ENCODE measurements at regions not wholly inside any gene's neighbourhood (a gene's known extent, or its start where the extent isn't known, plus 50 kb on each side); places are given as distances from the start of the nearest gene placed in this dataset.

GRCh38 chr1:201636510-201636971 is 97.6 kb downstream of the NAV1 start:
- no peak for DNase-seq
- Histone ChIP-seq H3K9me3 (no peaks in the 10 kb centered on the region), H3K27ac (no peak overlapping the region), H3K4me3 (no peak overlapping the region), H3K27me3 (no peaks in the 10 kb centered on the region), H3K4me1 (peaks cover 33% of the 10 kb centered on the region in 2 donors), H3K36me3 (no peaks in the 10 kb centered on the region)
- no peak for TF ChIP-seq POLR2A (IDR thresholded peaks at IDR 0.05)
- no peak for TF ChIP-seq CTCF (IDR thresholded peaks at IDR 0.05 in 4 of 5, conservative IDR thresholded peaks at IDR 0.05 in 1 of 5)
- in situ Hi-C loops (cut with MboI; ENCODE audit: low sequenced_read_pairs in 4 of 4) = no loop called here
- ATAC-seq = no peak
- intact Hi-C loops (cut with DNase I; ENCODE audit: low total_unique reads) = no loop called here

GRCh38 chr1:201637282-201638079 is 98.6 kb downstream of the NAV1 start:
- intact Hi-C loops (cut with DNase I; ENCODE audit: low total_unique reads) (no loop called here), in situ Hi-C loops (cut with MboI; ENCODE audit: low sequenced_read_pairs in 4 of 4) (no loop called here)
- Histone ChIP-seq H3K27ac (no peak overlapping the region), H3K27me3 (no peaks in the 10 kb centered on the region), H3K4me1 (peaks cover 32% of the 10 kb centered on the region in 2 donors), H3K36me3 (no peaks in the 10 kb centered on the region), H3K4me3 (no peak overlapping the region), H3K9me3 (no peaks in the 10 kb centered on the region)
- ATAC-seq (no peak), DNase-seq (no peak)
- TF ChIP-seq CTCF (IDR thresholded peaks at IDR 0.05 in 4 of 5, conservative IDR thresholded peaks at IDR 0.05 in 1 of 5) (no peak), POLR2A (IDR thresholded peaks at IDR 0.05) (no peak)

- ATAC-seq (no peak), DNase-seq (no peak)
- Histone ChIP-seq H3K27me3 (no peaks in the 10 kb centered on the region), H3K36me3 (no peaks in the 10 kb centered on the region), H3K4me3 (no peak overlapping the region), H3K4me1 (peaks cover 17 to 19% of the 10 kb centered on the region in 2 donors), H3K27ac (peak overlapping the region; percentile 26 to 61 (median 43)), H3K9me3 (no peaks in the 10 kb centered on the region)
- intact Hi-C loops (cut with DNase I; ENCODE audit: low total_unique reads) (no loop called here), in situ Hi-C loops (cut with MboI; ENCODE audit: low sequenced_read_pairs in 4 of 4) (no loop called here)
- TF ChIP-seq CTCF (IDR thresholded peaks at IDR 0.05 in 4 of 5, conservative IDR thresholded peaks at IDR 0.05 in 1 of 5) (no peak), POLR2A (IDR thresholded peaks at IDR 0.05) (no peak)
These were observed 100.5 kb downstream of the NAV1 start for GRCh38 chr1:201639391-201639790.

- Histone ChIP-seq H3K4me3 (no peak overlapping the region), H3K4me1 (peaks cover 16 to 17% of the 10 kb centered on the region in 2 donors), H3K36me3 (no peaks in the 10 kb centered on the region), H3K9me3 (no peaks in the 10 kb centered on the region), H3K27ac (peak overlapping the region; percentile 26 to 61 (median 43)), H3K27me3 (no peaks in the 10 kb centered on the region)
- intact Hi-C loops (cut with DNase I; ENCODE audit: low total_unique reads) = no loop called here
- in situ Hi-C loops (cut with MboI; ENCODE audit: low sequenced_read_pairs in 4 of 4) = no loop called here
- ATAC-seq = peak in 1 of 2 donors; percentile 36
- TF ChIP-seq CTCF (IDR thresholded peaks at IDR 0.05 in 4 of 5, conservative IDR thresholded peaks at IDR 0.05 in 1 of 5) (no peak), POLR2A (IDR thresholded peaks at IDR 0.05) (no peak)
- no peak for DNase-seq
These were observed 100.9 kb downstream of the NAV1 start for GRCh38 chr1:201639826-201640225.
